ENCODE measurements at regions not wholly inside any gene's neighbourhood (a gene's known extent, or its start where the extent isn't known, plus 50 kb on each side); places are given as distances from the start of the nearest gene placed in this dataset.

GRCh38 chr7:106566672-106567071 is 94.3 kb downstream of the CCDC71L start:
- peaks cover 3% of the 10 kb centered on the region; the same call in 1 of the 2 replicates for H3K9me3 ChIP-seq (ENCODE audit: control insufficient read depth, insufficient read depth, low read length)
- H3K4me3 ChIP-seq (ENCODE audit: low read depth, low read length): no peak overlapping the region
- no peak overlapping the region for H3K27ac ChIP-seq (ENCODE audit: low read depth, low read length)
- ChIA-PET CTCF (interaction anchor here (1.2 kb wide), 1 partner anchor 24 kb away, joined by 3 read pairs; no protein-coding TSS in a partner anchor), POLR2A (no interaction called here)
- no peak for DNase-seq (ENCODE audit: low read depth, low spot score)
- no peaks in the 10 kb centered on the region for H3K27me3 ChIP-seq (ENCODE audit: control insufficient read depth, insufficient read depth, low read length)
- no peak for TF ChIP-seq CTCF (IDR thresholded peaks at IDR 0.05; ENCODE audit: low read depth, low read length)

GRCh38 chr7:106566196-106566595 is 94.8 kb downstream of the CCDC71L start:
- no peaks in the 10 kb centered on the region for H3K27me3 ChIP-seq (ENCODE audit: control insufficient read depth, insufficient read depth, low read length)
- CTCF ChIA-PET: interaction anchor here (1.2 kb wide), 1 partner anchor 24 kb away, joined by 3 read pairs; no protein-coding TSS in a partner anchor
- H3K9me3 ChIP-seq (ENCODE audit: control insufficient read depth, insufficient read depth, low read length): peaks cover 3% of the 10 kb centered on the region; the same call in 1 of the 2 replicates
- H3K4me3 ChIP-seq (ENCODE audit: low read depth, low read length): no peak overlapping the region
- no peak for TF ChIP-seq CTCF (IDR thresholded peaks at IDR 0.05; ENCODE audit: low read depth, low read length)
- H3K27ac ChIP-seq (ENCODE audit: low read depth, low read length): no peak overlapping the region
- DNase-seq (ENCODE audit: low read depth, low spot score): no peak
- POLR2A ChIA-PET: no interaction called here

- no peak for DNase-seq (ENCODE audit: low read depth, low spot score)
- TF ChIP-seq CTCF (IDR thresholded peaks at IDR 0.05; ENCODE audit: low read depth, low read length): no peak
- Histone ChIP-seq H3K4me3 (ENCODE audit: low read depth, low read length) (no peak overlapping the region), H3K27me3 (ENCODE audit: control insufficient read depth, insufficient read depth, low read length) (no peaks in the 10 kb centered on the region), H3K27ac (ENCODE audit: low read depth, low read length) (no peak overlapping the region), H3K9me3 (ENCODE audit: control insufficient read depth, insufficient read depth, low read length) (peaks cover 3% of the 10 kb centered on the region; the same call in 1 of the 2 replicates)
- CTCF ChIA-PET: interaction anchor here (1.2 kb wide), 1 partner anchor 23 kb away, joined by 3 read pairs; no protein-coding TSS in a partner anchor
- POLR2A ChIA-PET: no interaction called here
These were observed 95.5 kb downstream of the CCDC71L start for GRCh38 chr7:106565428-106565827.

GRCh38 chr7:106563466-106564150 is 97.3 kb downstream of the CCDC71L start:
- TF ChIP-seq CTCF (IDR thresholded peaks at IDR 0.05; ENCODE audit: low read depth, low read length): no peak
- ChIA-PET POLR2A (no interaction called here), CTCF (interaction anchor here (1.0 kb wide), 1 partner anchor 21 kb away, joined by 13 read pairs; no protein-coding TSS in a partner anchor)
- H3K4me3 ChIP-seq (ENCODE audit: low read depth, low read length): no peak overlapping the region
- H3K27me3 ChIP-seq (ENCODE audit: control insufficient read depth, insufficient read depth, low read length): no peaks in the 10 kb centered on the region
- no peaks in the 10 kb centered on the region for H3K9me3 ChIP-seq (ENCODE audit: control insufficient read depth, insufficient read depth, low read length)
- DNase-seq (ENCODE audit: low read depth, low spot score): no peak
- H3K27ac ChIP-seq (ENCODE audit: low read depth, low read length): no peak overlapping the region

- POLR2A ChIA-PET: no interaction called here
- no peaks in the 10 kb centered on the region for H3K9me3 ChIP-seq (ENCODE audit: control insufficient read depth, insufficient read depth, low read length)
- H3K27ac ChIP-seq (ENCODE audit: low read depth, low read length): no peak overlapping the region
- TF ChIP-seq CTCF (IDR thresholded peaks at IDR 0.05; ENCODE audit: low read depth, low read length): no peak
- H3K4me3 ChIP-seq (ENCODE audit: low read depth, low read length): no peak overlapping the region
- DNase-seq (ENCODE audit: low read depth, low spot score): no peak
- CTCF ChIA-PET: no interaction called here
- no peaks in the 10 kb centered on the region for H3K27me3 ChIP-seq (ENCODE audit: control insufficient read depth, insufficient read depth, low read length)
These were observed 98.1 kb downstream of the CCDC71L start for GRCh38 chr7:106562711-106563366.

All from AG04450 (cell line).